Esophagus muscularis mucosa (tissue), 4 donors: ENCODE measurements at regions not wholly inside any gene's neighbourhood (a gene's known extent, or its start where the extent isn't known, plus 50 kb on each side); places are given as distances from the start of the nearest gene placed in this dataset.

Source experiments
- EP300 ChIP-seq: sonication (generic); formaldehyde crosslinking; IDR thresholded peaks from one replicate; pipeline ENCODE4 v1.6.1; 2017; ENCODE audit warnings: antibody characterized with exemption
- POLR2A ChIP-seq: fragments of 450-650 bp; IDR thresholded peaks from one replicate; pipeline ENCODE4 v1.6.1; 2017; ENCODE audit warnings: antibody characterized with exemption, moderate library complexity, mild to moderate bottlenecking, low read depth
- POLR2AphosphoS5 ChIP-seq, 2 donors: sonication (generic); formaldehyde crosslinking; IDR thresholded peaks; one replicate each; pipeline ENCODE4 v1.6.1; 2017; ENCODE audit warnings: antibody characterized with exemption in 2 of 2
- TF ChIP-seq, protein P1 (sequence below), 3 experiments: fragments of 200-600 bp in 2 of 3; fragments of 450-650 bp in 1 of 3; sonication (generic) in 2 of 3; IDR thresholded peaks; one replicate each; pipeline ENCODE4 v1.5.1; 2017 to 2019; ENCODE audit warnings: antibody characterized with exemption in 3 of 3, mild to moderate bottlenecking in 2 of 3, moderate library complexity in 1 of 3

DNA sequence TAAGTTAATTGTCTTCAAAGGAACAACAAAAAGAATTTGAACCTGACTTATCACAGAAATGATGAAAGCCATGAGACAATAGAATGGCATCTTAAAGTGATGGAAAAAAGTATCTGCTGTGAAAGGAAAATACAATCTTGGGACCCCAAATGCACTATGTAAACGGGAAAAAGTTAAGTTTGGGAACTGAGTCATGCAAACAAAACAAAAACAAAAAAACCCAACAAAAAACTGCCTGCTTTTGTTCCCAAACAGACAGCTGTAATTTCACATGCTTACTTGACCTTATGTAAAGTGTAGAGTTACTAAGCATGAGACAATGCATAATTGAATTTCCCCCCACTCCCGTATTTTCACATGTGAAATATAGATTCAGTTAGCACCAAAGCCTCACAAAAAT is 122.1 kb upstream of the RBMS1 start:
- TF ChIP-seq, protein P1, sequence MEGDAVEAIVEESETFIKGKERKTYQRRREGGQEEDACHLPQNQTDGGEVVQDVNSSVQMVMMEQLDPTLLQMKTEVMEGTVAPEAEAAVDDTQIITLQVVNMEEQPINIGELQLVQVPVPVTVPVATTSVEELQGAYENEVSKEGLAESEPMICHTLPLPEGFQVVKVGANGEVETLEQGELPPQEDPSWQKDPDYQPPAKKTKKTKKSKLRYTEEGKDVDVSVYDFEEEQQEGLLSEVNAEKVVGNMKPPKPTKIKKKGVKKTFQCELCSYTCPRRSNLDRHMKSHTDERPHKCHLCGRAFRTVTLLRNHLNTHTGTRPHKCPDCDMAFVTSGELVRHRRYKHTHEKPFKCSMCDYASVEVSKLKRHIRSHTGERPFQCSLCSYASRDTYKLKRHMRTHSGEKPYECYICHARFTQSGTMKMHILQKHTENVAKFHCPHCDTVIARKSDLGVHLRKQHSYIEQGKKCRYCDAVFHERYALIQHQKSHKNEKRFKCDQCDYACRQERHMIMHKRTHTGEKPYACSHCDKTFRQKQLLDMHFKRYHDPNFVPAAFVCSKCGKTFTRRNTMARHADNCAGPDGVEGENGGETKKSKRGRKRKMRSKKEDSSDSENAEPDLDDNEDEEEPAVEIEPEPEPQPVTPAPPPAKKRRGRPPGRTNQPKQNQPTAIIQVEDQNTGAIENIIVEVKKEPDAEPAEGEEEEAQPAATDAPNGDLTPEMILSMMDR (IDR thresholded peaks at IDR 0.05): no peak
- TF ChIP-seq POLR2AphosphoS5 (IDR thresholded peaks at IDR 0.05) (no peak), POLR2A (no peak), EP300 (no peak)
